H1 (cell line): ENCODE measurements at regions not wholly inside any gene's neighbourhood (a gene's known extent, or its start where the extent isn't known, plus 50 kb on each side); places are given as distances from the start of the nearest gene placed in this dataset.

Experiments used
- CTCF ChIA-PET: fragments of 300-600 bp; sonication (Branson Sonifier 250); formaldehyde crosslinking; loops from one replicate; lab custom pipeline; 2021; ENCODE audit not compliant: partially characterized antibody; lab: Charles Lee
- POLR2A ChIA-PET: fragments of 300-600 bp; sonication (Branson Sonifier 250); formaldehyde crosslinking; loops from one replicate; lab custom pipeline; 2021; ENCODE audit warnings: inconsistent platforms; ENCODE audit not compliant: partially characterized antibody; lab: Charles Lee
- DNase-seq, 2 experiments: peaks; one replicate each; pipeline versions ENCODE4 v3.0.0 to v3.0.0-alpha.2; 2010 to 2022; ENCODE audit warnings: low spot score in 2 of 2, low read depth in 1 of 2, mixed read lengths in 1 of 2
- FAIRE-seq: peaks from 2 replicates; lab custom pipeline; 2011; peaks lifted over from hg19 to GRCh38; lab: Jason Lieb, UNC
- H2AFZ ChIP-seq: 2 replicates; pipeline ENCODE4 v1.8.1; 2012; ENCODE audit warnings: low read length, inconsistent platforms
- H2AK5ac ChIP-seq: 2 replicates; pipeline ENCODE4 v1.6.1; 2013; ENCODE audit warnings: low read depth, low read length
- H2BK120ac ChIP-seq: replicated peaks from 2 replicates; pipeline ENCODE3; 2013; ENCODE audit warnings: low read depth, low read length, inconsistent platforms
- H2BK12ac ChIP-seq: 2 replicates; pipeline ENCODE4 v1.6.1; 2013; ENCODE audit warnings: low read depth, low read length
- H2BK15ac ChIP-seq: 2 replicates; pipeline ENCODE4 v1.6.1; 2013; ENCODE audit warnings: low read length
- H2BK20ac ChIP-seq: 2 replicates; pipeline ENCODE4 v1.6.1; 2013; ENCODE audit warnings: low read length
- H2BK5ac ChIP-seq: 2 replicates; pipeline ENCODE4 v1.6.1; 2013; ENCODE audit warnings: low read depth, low read length
- H3K14ac ChIP-seq: 2 replicates; pipeline ENCODE4 v1.6.1; 2013; ENCODE audit warnings: inconsistent platforms; ENCODE audit not compliant: insufficient read length
- H3K18ac ChIP-seq: 2 replicates; pipeline ENCODE4 v1.6.1; 2013; ENCODE audit warnings: low read length; ENCODE audit errors: extremely low read depth
- H3K23ac ChIP-seq: 2 replicates; pipeline ENCODE4 v1.6.1; 2013; ENCODE audit warnings: inconsistent platforms; ENCODE audit not compliant: insufficient read length
- H3K23me2 ChIP-seq: 2 replicates; pipeline ENCODE4 v1.6.1; 2013; ENCODE audit warnings: low read depth, low read length
- H3K27ac ChIP-seq: 2 replicates; pipeline ENCODE4 v1.6.1; 2011; ENCODE audit warnings: low read depth, low read length, inconsistent platforms
- H3K27me3 ChIP-seq, 4 experiments: replicated peaks in 1 of 4; 1 replicate in 1 of 4; 2 replicates in 3 of 4; pipeline versions ENCODE4 v1.6.1 to v1.8.1; 2011 to 2013; ENCODE audit warnings: low read length in 3 of 4, mild to moderate bottlenecking in 3 of 4, inconsistent platforms in 2 of 4, mixed read lengths in 2 of 4, moderate library complexity in 1 of 4; ENCODE audit not compliant: control insufficient read depth in 3 of 4, insufficient read depth in 3 of 4; ENCODE audit errors: extremely low read depth in 1 of 4
- H3K36me3 ChIP-seq, 4 experiments: 2 replicates each; pipeline versions ENCODE4 v1.6.1 to v1.8.1; 2011 to 2013; ENCODE audit warnings: mild to moderate bottlenecking in 4 of 4, low read length in 3 of 4, moderate library complexity in 2 of 4, control low read depth in 1 of 4, inconsistent platforms in 1 of 4; ENCODE audit not compliant: insufficient read depth in 4 of 4, control insufficient read depth in 2 of 4
- H3K4ac ChIP-seq: replicated peaks from 2 replicates; pipeline ENCODE3; 2013; ENCODE audit warnings: low read length, low read depth, mixed read lengths, inconsistent platforms; ENCODE audit not compliant: insufficient read length
- H3K4me1 ChIP-seq, 4 experiments: replicated peaks in 1 of 4; 1 replicate in 1 of 4; 2 replicates in 3 of 4; pipeline versions ENCODE4 v1.6.1 to v1.8.1; 2011 to 2013; ENCODE audit warnings: low read length in 3 of 4, inconsistent platforms in 2 of 4, mixed read lengths in 1 of 4; ENCODE audit not compliant: insufficient read depth in 4 of 4, control insufficient read depth in 3 of 4
- H3K4me2 ChIP-seq, 2 experiments: 2 replicates each; pipeline versions ENCODE4 v1.6.1 to v1.8.1; 2011 to 2013; ENCODE audit warnings: low read depth in 2 of 2, low read length in 2 of 2, control low read depth in 1 of 2, inconsistent platforms in 1 of 2, mild to moderate bottlenecking in 1 of 2; ENCODE audit not compliant: insufficient read depth in 1 of 2
- H3K4me3 ChIP-seq, 4 experiments: fragments of 200-600, 300-600 bp in 1 of 4; sonication (generic), shearing (Covaris generic), sonication (Bioruptor Twin) in 1 of 4; 2 replicates each; pipeline versions ENCODE4 v1.5.1 to v1.8.1; 2011 to 2016; ENCODE audit warnings: low read length in 4 of 4, low read depth in 3 of 4, control low read depth in 2 of 4, inconsistent platforms in 2 of 4, mild to moderate bottlenecking in 2 of 4, mixed read lengths in 1 of 4, moderate library complexity in 1 of 4; ENCODE audit not compliant: insufficient read depth in 2 of 4; ENCODE audit errors: extremely low read depth in 1 of 4
- H3K56ac ChIP-seq: replicated peaks from 2 replicates; pipeline ENCODE3; 2013; ENCODE audit warnings: low read depth, mild to moderate bottlenecking, mixed read lengths, low read length, inconsistent platforms; ENCODE audit not compliant: insufficient read length
- H3K79me1 ChIP-seq: 2 replicates; pipeline ENCODE4 v1.6.1; 2013; ENCODE audit warnings: low read depth, low read length, control low read depth
- H3K79me2 ChIP-seq, 2 experiments: 2 replicates each; pipeline versions ENCODE4 v1.6.1 to v1.8.1; 2012 to 2013; ENCODE audit warnings: low read length in 2 of 2, mild to moderate bottlenecking in 2 of 2, inconsistent platforms in 1 of 2; ENCODE audit not compliant: insufficient read depth in 2 of 2, control insufficient read depth in 1 of 2
- H3K9ac ChIP-seq, 4 experiments: replicated peaks in 1 of 4; 1 replicate in 1 of 4; 2 replicates in 3 of 4; pipeline versions ENCODE4 v1.6.1 to v1.8.1; 2011 to 2013; ENCODE audit warnings: low read depth in 3 of 4, low read length in 3 of 4, control low read depth in 2 of 4, mild to moderate bottlenecking in 2 of 4, moderate library complexity in 2 of 4, inconsistent platforms in 1 of 4; ENCODE audit errors: extremely low read depth in 1 of 4
- H3K9me3 ChIP-seq, 2 experiments: 2 replicates each; pipeline versions ENCODE4 v1.6.1 to v1.8.1; 2012 to 2013; ENCODE audit warnings: mild to moderate bottlenecking in 2 of 2, moderate library complexity in 2 of 2, control low read depth in 1 of 2, inconsistent platforms in 1 of 2, low read depth in 1 of 2, low read length in 1 of 2, mixed read lengths in 1 of 2; ENCODE audit not compliant: insufficient read depth in 2 of 2
- H4K20me1 ChIP-seq, 2 experiments: replicated peaks in 1 of 2; 2 replicates each; pipeline versions ENCODE3 to v1.8.1; 2011 to 2013; ENCODE audit warnings: inconsistent platforms in 2 of 2, low read length in 2 of 2, mild to moderate bottlenecking in 1 of 2; ENCODE audit not compliant: insufficient read depth in 2 of 2, control insufficient read depth in 1 of 2
- H4K5ac ChIP-seq: 2 replicates; pipeline ENCODE4 v1.6.1; 2013; ENCODE audit warnings: low read length, low read depth, mixed read lengths, inconsistent platforms; ENCODE audit not compliant: insufficient read length
- H4K8ac ChIP-seq: 2 replicates; pipeline ENCODE4 v1.8.0; 2013; ENCODE audit warnings: mild to moderate bottlenecking, moderate library complexity, low read length, inconsistent platforms; ENCODE audit not compliant: insufficient read depth; ENCODE audit errors: extremely low read depth
- H4K91ac ChIP-seq: replicated peaks from 2 replicates; pipeline ENCODE3; 2013; ENCODE audit warnings: low read length, mixed read lengths, inconsistent platforms; ENCODE audit not compliant: insufficient read length
- BACH1 ChIP-seq: IDR thresholded peaks from 2 replicates; pipeline ENCODE4 v1.6.1; 2012; ENCODE audit warnings: low read length, improper control_type of control experiment
- SIN3A ChIP-seq, 2 experiments: IDR thresholded peaks in 1 of 2; conservative IDR thresholded peaks in 1 of 2; 2 replicates each; pipeline ENCODE4 v1.6.1; 2011 to 2012; ENCODE audit warnings: low read length in 2 of 2, improper control_type of control experiment in 1 of 2, low read depth in 1 of 2, mild to moderate bottlenecking in 1 of 2
- WGBS, 2 experiments: shearing (Covaris generic) in 1 of 2; methylation state at CpG; one replicate each; pipeline versions ENCODE4 v1.1.6 to v1.1.7; 2013 to 2015; ENCODE audit warnings: low lambda C conversion rate in 2 of 2, mixed read lengths in 2 of 2, inconsistent platforms in 1 of 2, low coverage in 1 of 2, missing lambda C conversion rate in 1 of 2; ENCODE audit not compliant: insufficient replicate concordance in 2 of 2, insufficient coverage in 1 of 2, insufficient read length in 1 of 2; ENCODE audit errors: extremely low coverage in 1 of 2, missing lambda C conversion rate in 1 of 2; 5-methylcytosine and 5-hydroxymethylcytosine counted together

- WGBS, 2 experiments: 84% methylated on average over 8 of the region's 8 CpGs; no CpG with 5 or more reads in 1 of the 2 experiments
- Histone ChIP-seq H2BK120ac (no peak overlapping the region), H3K27ac (no peak overlapping the region), H3K9me3 (peaks cover 2 to 9% of the 10 kb centered on the region in 2 experiments; a peak in 1 of 4 replicates), H4K91ac (no peak overlapping the region), H3K4me1 (0 out of 7 replicates have a peak, but pooled peaks cover 0 to 2% (median 0%) of the 10 kb centered on the region in 4 experiments), H3K4ac (no peak overlapping the region), H4K5ac (no peak overlapping the region), H4K8ac (no peak overlapping the region), H3K14ac (no peak overlapping the region), H3K79me2 (no peaks in the 10 kb centered on the region), H3K18ac (no peak overlapping the region), H2BK15ac (no peak overlapping the region), H2BK5ac (no peak overlapping the region), H3K56ac (no peak overlapping the region), H3K9ac (no peak overlapping the region), H2BK20ac (no peak overlapping the region), H2BK12ac (no peak overlapping the region), H3K27me3 (no peaks in the 10 kb centered on the region), H3K23ac (no peak overlapping the region), H3K79me1 (no peaks in the 10 kb centered on the region), H3K4me3 (no peak overlapping the region), H3K36me3 (no peaks in the 10 kb centered on the region), H2AFZ (no peak overlapping the region), H2AK5ac (no peak overlapping the region), H3K4me2 (no peak overlapping the region), H3K23me2 (no peaks in the 10 kb centered on the region; the same call in 1 of the 2 replicates), H4K20me1 (no peaks in the 10 kb centered on the region)
- FAIRE-seq (no peak), DNase-seq (no peak)
- no peak for TF ChIP-seq BACH1
- no peak for TF ChIP-seq SIN3A (conservative IDR thresholded peaks at IDR 0.05 in 1 of 2, IDR thresholded peaks at IDR 0.05 in 1 of 2; ENCODE audit: low read depth in 1 of 2, low read length in 2 of 2)
- CTCF ChIA-PET: interaction anchor here (0.8 to 1.5 kb wide), 3 partner anchors 19 to 113 kb away, joined by 3 read pairs; no protein-coding TSS in a partner anchor
- POLR2A ChIA-PET: no interaction called here
Measured at GRCh38 chr10:130971123-130971435, 340.4 kb downstream of the TCERG1L start.
